H1 (cell line): ENCODE measurements at regions not wholly inside any gene's neighbourhood (a gene's known extent, or its start where the extent isn't known, plus 50 kb on each side); places are given as distances from the start of the nearest gene placed in this dataset.

Experiments used
- CTCF ChIA-PET: fragments of 300-600 bp; sonication (Branson Sonifier 250); formaldehyde crosslinking; loops from one replicate; lab custom pipeline; 2021; ENCODE audit not compliant: partially characterized antibody; lab: Charles Lee
- POLR2A ChIA-PET: fragments of 300-600 bp; sonication (Branson Sonifier 250); formaldehyde crosslinking; loops from one replicate; lab custom pipeline; 2021; ENCODE audit warnings: inconsistent platforms; ENCODE audit not compliant: partially characterized antibody; lab: Charles Lee
- DNase-seq, 2 experiments: peaks; one replicate each; pipeline versions ENCODE4 v3.0.0 to v3.0.0-alpha.2; 2010 to 2022; ENCODE audit warnings: low spot score in 2 of 2, low read depth in 1 of 2, mixed read lengths in 1 of 2
- FAIRE-seq: peaks from 2 replicates; lab custom pipeline; 2011; peaks lifted over from hg19 to GRCh38; lab: Jason Lieb, UNC
- H2AFZ ChIP-seq: 2 replicates; pipeline ENCODE4 v1.8.1; 2012; ENCODE audit warnings: low read length, inconsistent platforms
- H2AK5ac ChIP-seq: 2 replicates; pipeline ENCODE4 v1.6.1; 2013; ENCODE audit warnings: low read depth, low read length
- H2BK120ac ChIP-seq: replicated peaks from 2 replicates; pipeline ENCODE3; 2013; ENCODE audit warnings: low read depth, low read length, inconsistent platforms
- H2BK12ac ChIP-seq: 2 replicates; pipeline ENCODE4 v1.6.1; 2013; ENCODE audit warnings: low read depth, low read length
- H2BK15ac ChIP-seq: 2 replicates; pipeline ENCODE4 v1.6.1; 2013; ENCODE audit warnings: low read length
- H2BK20ac ChIP-seq: 2 replicates; pipeline ENCODE4 v1.6.1; 2013; ENCODE audit warnings: low read length
- H2BK5ac ChIP-seq: 2 replicates; pipeline ENCODE4 v1.6.1; 2013; ENCODE audit warnings: low read depth, low read length
- H3K14ac ChIP-seq: 2 replicates; pipeline ENCODE4 v1.6.1; 2013; ENCODE audit warnings: inconsistent platforms; ENCODE audit not compliant: insufficient read length
- H3K18ac ChIP-seq: 2 replicates; pipeline ENCODE4 v1.6.1; 2013; ENCODE audit warnings: low read length; ENCODE audit errors: extremely low read depth
- H3K23ac ChIP-seq: 2 replicates; pipeline ENCODE4 v1.6.1; 2013; ENCODE audit warnings: inconsistent platforms; ENCODE audit not compliant: insufficient read length
- H3K23me2 ChIP-seq: 2 replicates; pipeline ENCODE4 v1.6.1; 2013; ENCODE audit warnings: low read depth, low read length
- H3K27ac ChIP-seq: 2 replicates; pipeline ENCODE4 v1.6.1; 2011; ENCODE audit warnings: low read depth, low read length, inconsistent platforms
- H3K27me3 ChIP-seq, 4 experiments: replicated peaks in 1 of 4; 1 replicate in 1 of 4; 2 replicates in 3 of 4; pipeline versions ENCODE4 v1.6.1 to v1.8.1; 2011 to 2013; ENCODE audit warnings: low read length in 3 of 4, mild to moderate bottlenecking in 3 of 4, inconsistent platforms in 2 of 4, mixed read lengths in 2 of 4, moderate library complexity in 1 of 4; ENCODE audit not compliant: control insufficient read depth in 3 of 4, insufficient read depth in 3 of 4; ENCODE audit errors: extremely low read depth in 1 of 4
- H3K36me3 ChIP-seq, 4 experiments: 2 replicates each; pipeline versions ENCODE4 v1.6.1 to v1.8.1; 2011 to 2013; ENCODE audit warnings: mild to moderate bottlenecking in 4 of 4, low read length in 3 of 4, moderate library complexity in 2 of 4, control low read depth in 1 of 4, inconsistent platforms in 1 of 4; ENCODE audit not compliant: insufficient read depth in 4 of 4, control insufficient read depth in 2 of 4
- H3K4ac ChIP-seq: replicated peaks from 2 replicates; pipeline ENCODE3; 2013; ENCODE audit warnings: low read length, low read depth, mixed read lengths, inconsistent platforms; ENCODE audit not compliant: insufficient read length
- H3K4me1 ChIP-seq, 4 experiments: replicated peaks in 1 of 4; 1 replicate in 1 of 4; 2 replicates in 3 of 4; pipeline versions ENCODE4 v1.6.1 to v1.8.1; 2011 to 2013; ENCODE audit warnings: low read length in 3 of 4, inconsistent platforms in 2 of 4, mixed read lengths in 1 of 4; ENCODE audit not compliant: insufficient read depth in 4 of 4, control insufficient read depth in 3 of 4
- H3K4me2 ChIP-seq, 2 experiments: 2 replicates each; pipeline versions ENCODE4 v1.6.1 to v1.8.1; 2011 to 2013; ENCODE audit warnings: low read depth in 2 of 2, low read length in 2 of 2, control low read depth in 1 of 2, inconsistent platforms in 1 of 2, mild to moderate bottlenecking in 1 of 2; ENCODE audit not compliant: insufficient read depth in 1 of 2
- H3K4me3 ChIP-seq, 4 experiments: fragments of 200-600, 300-600 bp in 1 of 4; sonication (generic), shearing (Covaris generic), sonication (Bioruptor Twin) in 1 of 4; 2 replicates each; pipeline versions ENCODE4 v1.5.1 to v1.8.1; 2011 to 2016; ENCODE audit warnings: low read length in 4 of 4, low read depth in 3 of 4, control low read depth in 2 of 4, inconsistent platforms in 2 of 4, mild to moderate bottlenecking in 2 of 4, mixed read lengths in 1 of 4, moderate library complexity in 1 of 4; ENCODE audit not compliant: insufficient read depth in 2 of 4; ENCODE audit errors: extremely low read depth in 1 of 4
- H3K56ac ChIP-seq: replicated peaks from 2 replicates; pipeline ENCODE3; 2013; ENCODE audit warnings: low read depth, mild to moderate bottlenecking, mixed read lengths, low read length, inconsistent platforms; ENCODE audit not compliant: insufficient read length
- H3K79me1 ChIP-seq: 2 replicates; pipeline ENCODE4 v1.6.1; 2013; ENCODE audit warnings: low read depth, low read length, control low read depth
- H3K79me2 ChIP-seq, 2 experiments: 2 replicates each; pipeline versions ENCODE4 v1.6.1 to v1.8.1; 2012 to 2013; ENCODE audit warnings: low read length in 2 of 2, mild to moderate bottlenecking in 2 of 2, inconsistent platforms in 1 of 2; ENCODE audit not compliant: insufficient read depth in 2 of 2, control insufficient read depth in 1 of 2
- H3K9ac ChIP-seq, 4 experiments: replicated peaks in 1 of 4; 1 replicate in 1 of 4; 2 replicates in 3 of 4; pipeline versions ENCODE4 v1.6.1 to v1.8.1; 2011 to 2013; ENCODE audit warnings: low read depth in 3 of 4, low read length in 3 of 4, control low read depth in 2 of 4, mild to moderate bottlenecking in 2 of 4, moderate library complexity in 2 of 4, inconsistent platforms in 1 of 4; ENCODE audit errors: extremely low read depth in 1 of 4
- H3K9me3 ChIP-seq, 2 experiments: 2 replicates each; pipeline versions ENCODE4 v1.6.1 to v1.8.1; 2012 to 2013; ENCODE audit warnings: mild to moderate bottlenecking in 2 of 2, moderate library complexity in 2 of 2, control low read depth in 1 of 2, inconsistent platforms in 1 of 2, low read depth in 1 of 2, low read length in 1 of 2, mixed read lengths in 1 of 2; ENCODE audit not compliant: insufficient read depth in 2 of 2
- H4K20me1 ChIP-seq, 2 experiments: replicated peaks in 1 of 2; 2 replicates each; pipeline versions ENCODE3 to v1.8.1; 2011 to 2013; ENCODE audit warnings: inconsistent platforms in 2 of 2, low read length in 2 of 2, mild to moderate bottlenecking in 1 of 2; ENCODE audit not compliant: insufficient read depth in 2 of 2, control insufficient read depth in 1 of 2
- H4K5ac ChIP-seq: 2 replicates; pipeline ENCODE4 v1.6.1; 2013; ENCODE audit warnings: low read length, low read depth, mixed read lengths, inconsistent platforms; ENCODE audit not compliant: insufficient read length
- H4K8ac ChIP-seq: 2 replicates; pipeline ENCODE4 v1.8.0; 2013; ENCODE audit warnings: mild to moderate bottlenecking, moderate library complexity, low read length, inconsistent platforms; ENCODE audit not compliant: insufficient read depth; ENCODE audit errors: extremely low read depth
- H4K91ac ChIP-seq: replicated peaks from 2 replicates; pipeline ENCODE3; 2013; ENCODE audit warnings: low read length, mixed read lengths, inconsistent platforms; ENCODE audit not compliant: insufficient read length
- TAF7 ChIP-seq: optimal IDR thresholded peaks from 2 replicates; pipeline ENCODE3; 2011; ENCODE audit warnings: low read depth, mild to moderate bottlenecking, inconsistent platforms, low read length, moderate library complexity, borderline replicate concordance
- WGBS, 2 experiments: shearing (Covaris generic) in 1 of 2; methylation state at CpG; one replicate each; pipeline versions ENCODE4 v1.1.6 to v1.1.7; 2013 to 2015; ENCODE audit warnings: low lambda C conversion rate in 2 of 2, mixed read lengths in 2 of 2, inconsistent platforms in 1 of 2, low coverage in 1 of 2, missing lambda C conversion rate in 1 of 2; ENCODE audit not compliant: insufficient replicate concordance in 2 of 2, insufficient coverage in 1 of 2, insufficient read length in 1 of 2; ENCODE audit errors: extremely low coverage in 1 of 2, missing lambda C conversion rate in 1 of 2; 5-methylcytosine and 5-hydroxymethylcytosine counted together

DNA sequence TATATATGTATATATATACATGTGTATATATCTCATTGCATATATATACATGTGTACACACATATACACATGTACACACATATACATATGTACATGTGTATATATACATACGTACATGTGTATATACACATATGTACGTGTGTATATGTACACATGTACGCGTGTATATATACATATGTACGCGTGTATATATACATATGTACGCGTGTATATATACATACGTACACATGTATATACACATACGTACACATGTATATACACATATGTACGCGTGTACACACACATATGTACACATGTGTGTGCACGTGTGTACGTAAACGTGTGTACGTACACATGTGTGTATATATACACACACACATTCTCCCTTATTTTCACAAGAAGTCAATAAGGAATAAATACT lies 141.6 kb upstream of the TMCC3 start:
- no peak overlapping the region for H3K56ac ChIP-seq
- H2BK12ac ChIP-seq: no peak overlapping the region
- FAIRE-seq (no peak), DNase-seq (no peak)
- no peak overlapping the region for H3K4me2 ChIP-seq
- H3K9me3 ChIP-seq: no peaks in the 10 kb centered on the region
- no peaks in the 10 kb centered on the region for H3K79me1 ChIP-seq
- no peaks in the 10 kb centered on the region for H3K36me3 ChIP-seq
- H2AK5ac ChIP-seq: no peak overlapping the region
- H2BK15ac ChIP-seq: no peak overlapping the region
- no peak overlapping the region for H3K18ac ChIP-seq
- ChIA-PET POLR2A (no interaction called here), CTCF (no interaction called here)
- 65% methylated on average over 16 of the region's 16 CpGs; no CpG with 5 or more reads in 1 of the 2 experiments for WGBS, 2 experiments
- no peak overlapping the region for H3K4me3 ChIP-seq
- H3K4me1 ChIP-seq: peaks cover 0 to 7% (median 1%) of the 10 kb centered on the region in 4 experiments; a peak in 1 of 7 replicates
- H3K27me3 ChIP-seq: no peaks in the 10 kb centered on the region
- H3K9ac ChIP-seq: no peak overlapping the region
- no peak overlapping the region for H4K8ac ChIP-seq
- H3K23ac ChIP-seq: no peak overlapping the region
- H3K14ac ChIP-seq: no peak overlapping the region
- H2BK5ac ChIP-seq: no peak overlapping the region
- H4K5ac ChIP-seq: no peak overlapping the region
- no peaks in the 10 kb centered on the region for H4K20me1 ChIP-seq
- H2BK20ac ChIP-seq: no peak overlapping the region
- H3K23me2 ChIP-seq: no peaks in the 10 kb centered on the region
- no peak overlapping the region for H2AFZ ChIP-seq
- no peak overlapping the region for H3K4ac ChIP-seq
- H3K79me2 ChIP-seq: no peaks in the 10 kb centered on the region
- no peak overlapping the region for H4K91ac ChIP-seq
- H3K27ac ChIP-seq: no peak overlapping the region
- no peak overlapping the region for H2BK120ac ChIP-seq
- TF ChIP-seq TAF7: no peak
